Skeletal muscle tissue (tissue), 3 donors: ENCODE measurements at regions not wholly inside any gene's neighbourhood (a gene's known extent, or its start where the extent isn't known, plus 50 kb on each side); places are given as distances from the start of the nearest gene placed in this dataset.

Experiments
- H3K27ac ChIP-seq: one replicate; pipeline ENCODE4 v1.7.0; 2013; ENCODE audit warnings: mild to moderate bottlenecking, low read depth, low read length, inconsistent platforms
- H3K27me3 ChIP-seq, 3 donors: one replicate each; pipeline ENCODE4 v1.7.0; 2013; ENCODE audit warnings: low read length in 3 of 3; ENCODE audit not compliant: control insufficient read depth in 3 of 3, insufficient read depth in 3 of 3
- H3K36me3 ChIP-seq, 3 donors: one replicate each; pipeline ENCODE4 v1.7.0; 2013; ENCODE audit warnings: low read length in 3 of 3; ENCODE audit not compliant: control insufficient read depth in 3 of 3, insufficient read depth in 3 of 3
- H3K4me1 ChIP-seq, 3 donors: one replicate each; pipeline ENCODE4 v1.7.0; 2013; ENCODE audit warnings: low read length in 3 of 3, mild to moderate bottlenecking in 3 of 3; ENCODE audit not compliant: control insufficient read depth in 3 of 3, insufficient read depth in 3 of 3
- H3K4me3 ChIP-seq, 3 donors: one replicate each; pipeline ENCODE4 v1.7.0; 2013; ENCODE audit warnings: low read length in 3 of 3
- H3K9ac ChIP-seq, 3 donors: one replicate each; pipeline ENCODE4 v1.7.0; 2013; ENCODE audit warnings: low read length in 3 of 3, mild to moderate bottlenecking in 3 of 3, moderate library complexity in 2 of 3, low read depth in 1 of 3
- H3K9me3 ChIP-seq, 3 donors: one replicate each; pipeline ENCODE4 v1.7.0; 2013; ENCODE audit warnings: low read length in 3 of 3; ENCODE audit not compliant: control insufficient read depth in 3 of 3
- donor health status: Osteomylitis.

- Histone ChIP-seq H3K9me3 (no peaks in the 10 kb centered on the region), H3K27ac (no peak overlapping the region), H3K9ac (no peak overlapping the region), H3K4me3 (no peak overlapping the region), H3K27me3 (peaks cover 0 to 3% (median 0%) of the 10 kb centered on the region in 3 donors), H3K4me1 (no peaks in the 10 kb centered on the region), H3K36me3 (no peaks in the 10 kb centered on the region)
These were observed 199.0 kb downstream of the IRX1 start for GRCh38 chr5:3794611-3795010.

GRCh38 chr5:3796736-3797135 is 201.1 kb downstream of the IRX1 start:
- Histone ChIP-seq H3K9ac (no peak overlapping the region), H3K36me3 (no peaks in the 10 kb centered on the region), H3K27ac (no peak overlapping the region), H3K9me3 (no peaks in the 10 kb centered on the region), H3K27me3 (no peaks in the 10 kb centered on the region), H3K4me1 (no peaks in the 10 kb centered on the region), H3K4me3 (no peak overlapping the region)

GRCh38 chr5:3801967-3802366 is 206.3 kb downstream of the IRX1 start:
- Histone ChIP-seq H3K4me1 (no peaks in the 10 kb centered on the region), H3K4me3 (no peak overlapping the region), H3K36me3 (no peaks in the 10 kb centered on the region), H3K27ac (no peak overlapping the region), H3K9ac (no peak overlapping the region), H3K9me3 (no peaks in the 10 kb centered on the region), H3K27me3 (no peaks in the 10 kb centered on the region)

- Histone ChIP-seq H3K4me1 (no peaks in the 10 kb centered on the region), H3K9ac (no peak overlapping the region), H3K4me3 (no peak overlapping the region), H3K27me3 (no peaks in the 10 kb centered on the region), H3K9me3 (no peaks in the 10 kb centered on the region), H3K27ac (no peak overlapping the region), H3K36me3 (no peaks in the 10 kb centered on the region)
These were observed 213.8 kb downstream of the IRX1 start for GRCh38 chr5:3809455-3809854.

- no peak overlapping the region for H3K4me3 ChIP-seq
- H3K9ac ChIP-seq, result no peak overlapping the region
- no peaks in the 10 kb centered on the region for H3K9me3 ChIP-seq
- H3K4me1 ChIP-seq, result no peaks in the 10 kb centered on the region
- H3K36me3 ChIP-seq, result no peaks in the 10 kb centered on the region
- H3K27ac ChIP-seq, result no peak overlapping the region
- no peaks in the 10 kb centered on the region for H3K27me3 ChIP-seq
These were observed 215.5 kb downstream of the IRX1 start for GRCh38 chr5:3811116-3811515.

GRCh38 chr5:3818624-3819023 is 223.0 kb downstream of the IRX1 start:
- H3K9me3 ChIP-seq, result peaks cover 0 to 2% (median 0%) of the 10 kb centered on the region in 3 donors
- no peak overlapping the region for H3K27ac ChIP-seq
- no peak overlapping the region for H3K4me3 ChIP-seq
- no peaks in the 10 kb centered on the region for H3K36me3 ChIP-seq
- no peaks in the 10 kb centered on the region for H3K27me3 ChIP-seq
- no peak overlapping the region for H3K9ac ChIP-seq
- H3K4me1 ChIP-seq, result no peaks in the 10 kb centered on the region

GRCh38 chr5:3825531-3826451 is 230.2 kb downstream of the IRX1 start:
- Histone ChIP-seq H3K36me3 (no peaks in the 10 kb centered on the region), H3K9ac (no peak overlapping the region), H3K4me3 (no peak overlapping the region), H3K27ac (no peak overlapping the region), H3K4me1 (no peaks in the 10 kb centered on the region), H3K27me3 (no peaks in the 10 kb centered on the region), H3K9me3 (peaks cover 0 to 4% (median 0%) of the 10 kb centered on the region in 3 donors)

GRCh38 chr5:3827624-3828023 is 232.0 kb downstream of the IRX1 start:
- Histone ChIP-seq H3K4me3 (no peak overlapping the region), H3K4me1 (no peaks in the 10 kb centered on the region), H3K27me3 (no peaks in the 10 kb centered on the region), H3K9me3 (peaks cover 0 to 2% (median 0%) of the 10 kb centered on the region in 3 donors), H3K27ac (no peak overlapping the region), H3K36me3 (no peaks in the 10 kb centered on the region), H3K9ac (no peak overlapping the region)

- H3K27ac ChIP-seq, result no peak overlapping the region
- H3K36me3 ChIP-seq, result no peaks in the 10 kb centered on the region
- no peaks in the 10 kb centered on the region for H3K27me3 ChIP-seq
- H3K9ac ChIP-seq, result no peak overlapping the region
- no peak overlapping the region for H3K4me3 ChIP-seq
- H3K9me3 ChIP-seq, result peaks cover 0 to 2% (median 0%) of the 10 kb centered on the region in 3 donors
- H3K4me1 ChIP-seq, result no peaks in the 10 kb centered on the region
These were observed 233.1 kb downstream of the IRX1 start for GRCh38 chr5:3828761-3829160.

GRCh38 chr5:3833566-3833965 is 237.9 kb downstream of the IRX1 start:
- H3K4me3 ChIP-seq, result no peak overlapping the region
- H3K27me3 ChIP-seq, result no peaks in the 10 kb centered on the region
- no peaks in the 10 kb centered on the region for H3K4me1 ChIP-seq

More at GRCh38 chr5:3833566-3833965, 237.9 kb downstream of the IRX1 start:
- peaks cover 0 to 2% (median 0%) of the 10 kb centered on the region in 3 donors for H3K9me3 ChIP-seq
- H3K9ac ChIP-seq, result no peak overlapping the region
- no peaks in the 10 kb centered on the region for H3K36me3 ChIP-seq
- H3K27ac ChIP-seq, result no peak overlapping the region
